Activated CD4-positive, alpha-beta memory T cell treated with anti-CD3 and anti-CD28 coated beads, Interleukin-2, amount 10 ng/mL, durations not matched to agents 7 days and 5 days (primary cell): ENCODE measurements at regions not wholly inside any gene's neighbourhood (a gene's known extent, or its start where the extent isn't known, plus 50 kb on each side); places are given as distances from the start of the nearest gene placed in this dataset.

ENCODE experiments used
- CTCF ChIA-PET: fragments of 350-600 bp; sonication (Branson Sonifier 250); formaldehyde crosslinking; loops from one replicate; lab custom pipeline; 2021; ENCODE audit warnings: antibody characterized with exemption, inconsistent platforms; lab: Charles Lee
- POLR2A ChIA-PET: fragments of 350-600 bp; sonication (Branson Sonifier 250); formaldehyde crosslinking; loops from one replicate; lab custom pipeline; 2021; ENCODE audit warnings: antibody characterized with exemption; lab: Charles Lee
- DNase-seq: peaks from one replicate; pipeline ENCODE4 v3.0.0-alpha.2; 2020
- H3K27ac Mint-ChIP-seq: one replicate; pipeline ENCODE4 v1.8.0; 2021; ENCODE audit warnings: mild to moderate bottlenecking, mixed read lengths
- H3K27me3 Mint-ChIP-seq: one replicate; pipeline ENCODE4 v1.8.0; 2021; ENCODE audit warnings: mixed read lengths
- H3K36me3 Mint-ChIP-seq: one replicate; pipeline ENCODE4 v1.8.0; 2021; ENCODE audit warnings: low read depth, mixed read lengths
- H3K4me1 Mint-ChIP-seq: one replicate; pipeline ENCODE4 v1.8.0; 2021; ENCODE audit warnings: mixed read lengths
- H3K4me3 Mint-ChIP-seq: one replicate; pipeline ENCODE4 v1.8.0; 2021; ENCODE audit warnings: mild to moderate bottlenecking, mixed read lengths
- H3K9me3 Mint-ChIP-seq: one replicate; pipeline ENCODE4 v1.8.0; 2021; ENCODE audit warnings: mixed read lengths

GRCh38 chr16:82323171-82323570 lies 153.1 kb upstream of the MPHOSPH6 start:
- Mint-ChIP-seq H3K36me3 (no peaks in the 10 kb centered on the region), H3K4me1 (no peaks in the 10 kb centered on the region), H3K9me3 (peaks cover 10% of the 10 kb centered on the region), H3K27me3 (peaks cover 2% of the 10 kb centered on the region), H3K4me3 (no peak overlapping the region), H3K27ac (no peak overlapping the region)
- POLR2A ChIA-PET = no interaction called here
- CTCF ChIA-PET = no interaction called here
- DNase-seq = no peak

DNA sequence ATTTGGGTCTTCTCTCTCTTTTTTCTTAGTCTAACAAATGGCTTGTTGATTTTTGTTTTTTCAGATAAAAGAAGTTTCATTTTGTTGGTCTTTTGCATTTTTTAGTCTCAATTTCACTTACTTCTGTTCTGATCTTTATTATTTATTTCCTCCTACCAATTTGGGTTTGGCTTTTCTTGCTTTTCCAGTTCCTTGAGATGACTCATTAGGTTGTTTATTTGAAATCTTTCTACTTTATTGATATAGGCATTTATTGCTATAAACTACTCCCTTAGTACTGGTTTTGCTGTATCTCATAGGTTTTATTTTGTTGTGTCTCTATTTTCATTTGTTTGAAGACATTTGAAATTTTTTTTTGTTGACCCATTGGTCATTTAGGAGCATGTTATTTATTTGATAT lies 152.2 kb upstream of the MPHOSPH6 start:
- Mint-ChIP-seq H3K36me3 (no peaks in the 10 kb centered on the region), H3K4me1 (no peaks in the 10 kb centered on the region), H3K27me3 (peaks cover 2% of the 10 kb centered on the region), H3K9me3 (peaks cover 10% of the 10 kb centered on the region), H3K4me3 (no peak overlapping the region), H3K27ac (no peak overlapping the region)
- POLR2A ChIA-PET = no interaction called here
- no peak for DNase-seq
- CTCF ChIA-PET = no interaction called here

- Mint-ChIP-seq H3K27me3 (peaks cover 2% of the 10 kb centered on the region), H3K4me1 (no peaks in the 10 kb centered on the region), H3K36me3 (no peaks in the 10 kb centered on the region), H3K9me3 (peaks cover 5% of the 10 kb centered on the region), H3K27ac (no peak overlapping the region), H3K4me3 (no peak overlapping the region)
- ChIA-PET POLR2A (no interaction called here), CTCF (no interaction called here)
- DNase-seq = no peak
Measured at GRCh38 chr16:82319038-82319437, 149.0 kb upstream of the MPHOSPH6 start.

- Mint-ChIP-seq H3K4me1 (no peaks in the 10 kb centered on the region), H3K9me3 (no peaks in the 10 kb centered on the region), H3K27ac (no peak overlapping the region), H3K36me3 (no peaks in the 10 kb centered on the region), H3K4me3 (no peak overlapping the region), H3K27me3 (peaks cover 2% of the 10 kb centered on the region)
- POLR2A ChIA-PET = no interaction called here
- no peak for DNase-seq
- CTCF ChIA-PET = interaction anchor here (1.0 kb wide), 1 partner anchor 53 kb away, joined by 4 read pairs; no protein-coding TSS in a partner anchor
Measured at GRCh38 chr16:82317411-82318167, 147.6 kb upstream of the MPHOSPH6 start.

- H3K4me3 Mint-ChIP-seq = no peak overlapping the region
- H3K27me3 Mint-ChIP-seq = no peaks in the 10 kb centered on the region
- H3K9me3 Mint-ChIP-seq = no peaks in the 10 kb centered on the region
- DNase-seq = no peak
- no peaks in the 10 kb centered on the region for H3K36me3 Mint-ChIP-seq
- ChIA-PET CTCF (no interaction called here), POLR2A (no interaction called here)
- no peak overlapping the region for H3K27ac Mint-ChIP-seq
- H3K4me1 Mint-ChIP-seq = no peaks in the 10 kb centered on the region
Measured at GRCh38 chr16:82313754-82314153, 143.7 kb upstream of the MPHOSPH6 start.

- no peak for DNase-seq
- no peaks in the 10 kb centered on the region for H3K27me3 Mint-ChIP-seq
- H3K4me3 Mint-ChIP-seq = no peak overlapping the region
- POLR2A ChIA-PET = no interaction called here
- CTCF ChIA-PET = no interaction called here
- no peaks in the 10 kb centered on the region for H3K36me3 Mint-ChIP-seq
- H3K4me1 Mint-ChIP-seq = no peaks in the 10 kb centered on the region
- H3K27ac Mint-ChIP-seq = no peak overlapping the region
- H3K9me3 Mint-ChIP-seq = no peaks in the 10 kb centered on the region
Measured at GRCh38 chr16:82311528-82311927, 141.5 kb upstream of the MPHOSPH6 start.

- DNase-seq = no peak
- H3K4me3 Mint-ChIP-seq = no peak overlapping the region
- no peaks in the 10 kb centered on the region for H3K36me3 Mint-ChIP-seq
- ChIA-PET POLR2A (no interaction called here), CTCF (no interaction called here)
- no peaks in the 10 kb centered on the region for H3K4me1 Mint-ChIP-seq
- peaks cover 4% of the 10 kb centered on the region for H3K27me3 Mint-ChIP-seq
- no peaks in the 10 kb centered on the region for H3K9me3 Mint-ChIP-seq
- H3K27ac Mint-ChIP-seq = no peak overlapping the region
Measured at GRCh38 chr16:82302042-82302727, 132.2 kb upstream of the MPHOSPH6 start.

DNA sequence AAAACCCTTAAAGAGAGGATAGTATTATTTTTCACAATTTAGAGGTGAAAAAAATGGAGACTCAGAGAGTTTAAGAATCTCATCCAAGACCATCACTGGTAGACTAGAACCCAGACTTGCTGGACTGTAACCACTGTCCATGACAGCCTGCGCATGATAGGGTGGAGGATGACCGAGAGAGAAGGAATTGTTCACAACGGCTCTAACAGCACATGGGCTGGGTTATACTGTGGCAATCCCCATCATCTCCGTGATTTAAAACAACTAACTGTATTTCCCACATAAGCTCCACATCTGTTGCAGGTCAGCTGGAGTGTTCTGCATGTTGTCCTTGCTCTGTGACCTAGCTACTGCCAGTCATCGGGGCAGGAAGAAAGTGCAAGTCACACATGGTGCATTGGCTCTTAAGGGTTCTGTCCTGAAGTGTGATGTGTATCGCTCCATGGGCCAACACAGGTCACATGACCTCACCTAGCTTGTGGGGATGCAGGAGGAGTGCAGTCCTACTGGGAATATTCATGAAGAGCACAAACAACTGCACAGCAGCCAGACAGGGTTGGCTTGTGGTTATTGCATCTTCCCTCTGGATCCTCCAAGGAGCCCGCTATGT lies 131.2 kb upstream of the MPHOSPH6 start:
- H3K27ac Mint-ChIP-seq = no peak overlapping the region
- no peak for DNase-seq
- no peaks in the 10 kb centered on the region for H3K4me1 Mint-ChIP-seq
- CTCF ChIA-PET = no interaction called here
- H3K9me3 Mint-ChIP-seq = no peaks in the 10 kb centered on the region
- POLR2A ChIA-PET = no interaction called here
- H3K27me3 Mint-ChIP-seq = peaks cover 4% of the 10 kb centered on the region
- H3K4me3 Mint-ChIP-seq = no peak overlapping the region
- H3K36me3 Mint-ChIP-seq = no peaks in the 10 kb centered on the region

DNA sequence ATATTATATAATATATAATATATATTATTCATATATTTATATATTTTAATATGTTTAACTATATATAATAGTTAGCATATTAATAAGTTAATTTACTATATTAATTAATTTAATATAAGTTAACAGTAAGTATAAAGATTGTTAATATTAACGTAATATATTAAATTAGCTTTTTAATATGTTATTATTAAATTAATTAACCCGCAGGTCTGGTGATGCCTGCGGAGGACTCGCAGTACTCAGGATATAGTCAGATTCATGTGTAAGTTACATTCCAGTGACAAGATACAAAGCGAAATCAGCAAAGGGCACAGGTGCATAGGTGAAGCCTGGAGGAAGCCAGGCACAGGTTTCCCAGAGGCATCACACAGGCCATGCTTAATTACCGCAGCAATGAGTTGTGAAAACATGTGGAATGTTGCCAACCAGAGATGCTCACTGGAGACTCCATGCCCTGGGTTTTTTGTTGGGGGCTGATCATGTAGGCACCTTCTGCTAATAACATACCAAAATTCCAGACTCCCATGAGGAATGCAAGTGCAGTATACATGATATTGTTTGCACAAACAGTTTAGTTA lies 130.4 kb upstream of the MPHOSPH6 start:
- Mint-ChIP-seq H3K27me3 (peaks cover 2% of the 10 kb centered on the region), H3K9me3 (no peaks in the 10 kb centered on the region), H3K4me3 (no peak overlapping the region), H3K4me1 (no peaks in the 10 kb centered on the region), H3K36me3 (no peaks in the 10 kb centered on the region), H3K27ac (no peak overlapping the region)
- ChIA-PET POLR2A (no interaction called here), CTCF (no interaction called here)
- DNase-seq = no peak

DNA sequence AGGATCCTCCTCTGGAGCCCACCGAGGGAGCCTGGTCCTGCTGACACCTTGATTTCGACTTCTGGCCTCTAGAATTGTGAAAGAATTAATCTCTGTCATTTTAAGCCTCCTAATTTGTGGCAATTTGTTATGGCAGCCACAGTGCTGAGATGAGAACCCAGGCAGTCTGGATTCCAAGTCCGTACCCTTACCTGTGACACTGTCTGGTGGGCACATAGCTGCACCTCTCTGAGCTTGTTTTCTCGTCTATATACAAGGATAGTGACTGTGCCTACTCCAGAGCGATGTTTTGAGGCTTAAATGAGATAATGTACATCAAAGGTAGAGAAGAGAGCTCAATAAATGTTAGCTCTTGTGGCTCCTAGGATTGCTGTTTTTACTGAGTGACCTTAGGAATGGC lies 128.4 kb upstream of the MPHOSPH6 start:
- ChIA-PET CTCF (no interaction called here), POLR2A (no interaction called here)
- no peak overlapping the region for H3K4me3 Mint-ChIP-seq
- no peaks in the 10 kb centered on the region for H3K27me3 Mint-ChIP-seq
- H3K27ac Mint-ChIP-seq = no peak overlapping the region
- no peaks in the 10 kb centered on the region for H3K4me1 Mint-ChIP-seq
- H3K9me3 Mint-ChIP-seq = no peaks in the 10 kb centered on the region
- no peaks in the 10 kb centered on the region for H3K36me3 Mint-ChIP-seq
- DNase-seq = no peak

DNA sequence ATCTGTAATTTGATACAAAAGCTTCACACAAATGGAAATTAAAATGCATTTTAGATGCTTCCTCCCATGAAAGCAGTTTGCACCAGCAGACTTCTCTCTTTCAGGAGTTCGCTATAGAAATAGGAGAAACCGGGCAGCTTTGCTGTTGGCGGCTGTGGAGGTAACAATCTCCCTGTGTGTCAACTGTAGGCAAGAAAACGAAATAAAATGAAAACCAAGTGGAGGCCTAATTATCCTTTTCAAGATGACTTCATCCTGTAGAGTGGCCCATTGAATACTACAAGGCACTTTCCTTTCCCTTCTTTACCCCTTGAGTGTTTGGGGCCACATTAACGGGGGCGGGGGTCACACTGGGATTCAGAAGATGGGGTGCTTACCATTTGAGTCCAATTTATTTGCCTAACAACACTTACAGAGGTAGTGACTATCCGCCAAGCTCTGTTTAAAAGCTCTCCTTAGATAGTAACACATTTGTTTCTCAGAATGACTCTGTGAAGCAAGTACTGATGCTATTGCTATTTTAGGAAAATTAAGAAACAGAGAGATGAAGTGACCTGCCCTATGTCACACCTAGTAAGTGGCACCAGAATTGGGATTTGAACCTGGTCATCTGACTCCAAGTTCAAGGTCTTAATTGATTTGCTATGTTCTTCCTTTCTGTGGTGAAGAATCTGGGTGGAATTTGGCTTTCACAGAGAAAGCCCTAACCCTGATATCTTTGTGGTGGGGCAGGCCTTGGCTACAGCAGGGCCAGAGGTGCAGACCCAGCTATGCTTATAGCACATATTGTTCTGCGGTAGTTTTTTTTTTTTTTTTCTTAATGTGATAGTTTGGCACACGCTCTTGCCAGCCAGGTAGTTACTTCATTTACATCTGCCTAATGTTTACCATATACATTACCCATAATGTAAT lies 125.5 kb upstream of the MPHOSPH6 start:
- H3K4me1 Mint-ChIP-seq = no peaks in the 10 kb centered on the region
- H3K27ac Mint-ChIP-seq = no peak overlapping the region
- DNase-seq = no peak
- ChIA-PET CTCF (no interaction called here), POLR2A (no interaction called here)
- H3K9me3 Mint-ChIP-seq = no peaks in the 10 kb centered on the region
- H3K4me3 Mint-ChIP-seq = no peak overlapping the region
- H3K27me3 Mint-ChIP-seq = no peaks in the 10 kb centered on the region
- no peaks in the 10 kb centered on the region for H3K36me3 Mint-ChIP-seq

DNA sequence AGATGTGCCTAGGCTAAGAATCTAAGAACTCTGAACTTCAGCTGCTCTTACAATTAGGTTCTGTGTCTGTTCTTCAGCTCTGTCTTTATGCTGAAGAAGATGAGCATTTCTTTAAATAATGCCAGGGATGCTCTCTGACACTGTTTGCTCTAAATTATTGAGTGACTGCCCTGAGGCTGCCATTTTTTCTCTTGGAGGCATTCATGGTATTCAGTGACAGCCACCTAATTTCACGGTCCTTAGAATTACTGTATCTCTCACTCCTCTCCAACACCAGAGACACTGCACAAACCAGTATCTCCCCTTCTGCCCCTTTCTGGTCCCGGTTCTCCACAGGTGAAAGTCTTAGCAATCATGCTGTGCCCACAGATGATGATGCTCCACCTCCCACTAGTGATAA lies 123.6 kb upstream of the MPHOSPH6 start:
- Mint-ChIP-seq H3K27me3 (no peaks in the 10 kb centered on the region), H3K4me3 (no peak overlapping the region), H3K4me1 (no peaks in the 10 kb centered on the region), H3K27ac (no peak overlapping the region), H3K36me3 (no peaks in the 10 kb centered on the region), H3K9me3 (no peaks in the 10 kb centered on the region)
- CTCF ChIA-PET = no interaction called here
- POLR2A ChIA-PET = no interaction called here
- DNase-seq = no peak

DNA sequence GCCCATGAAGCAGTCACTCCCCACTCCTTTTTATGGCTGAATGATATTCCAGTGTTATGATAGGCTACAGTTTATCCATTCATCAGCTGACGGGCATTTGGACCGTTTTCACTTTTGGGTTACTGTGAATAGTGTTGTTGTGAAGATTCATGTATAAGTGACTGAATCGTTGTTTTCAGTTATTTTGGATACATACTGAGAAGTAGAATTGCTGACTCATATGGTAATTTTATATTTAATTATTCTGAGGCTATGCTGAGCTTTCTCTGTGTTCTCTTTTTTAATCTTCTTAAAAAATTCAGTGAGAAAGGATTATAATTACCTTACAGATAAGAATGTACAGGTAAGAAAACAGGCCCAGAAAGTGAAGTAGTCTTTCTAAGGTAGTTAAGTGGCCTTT lies 117.9 kb upstream of the MPHOSPH6 start:
- ChIA-PET CTCF (no interaction called here), POLR2A (no interaction called here)
- H3K36me3 Mint-ChIP-seq = no peaks in the 10 kb centered on the region
- DNase-seq = no peak
- H3K27ac Mint-ChIP-seq = no peak overlapping the region
- H3K4me3 Mint-ChIP-seq = no peak overlapping the region
- H3K9me3 Mint-ChIP-seq = no peaks in the 10 kb centered on the region
- peaks cover 2% of the 10 kb centered on the region for H3K27me3 Mint-ChIP-seq
- H3K4me1 Mint-ChIP-seq = no peaks in the 10 kb centered on the region
